GM13977 (cell line): ENCODE measurements at regions not wholly inside any gene's neighbourhood (a gene's known extent, or its start where the extent isn't known, plus 50 kb on each side); places are given as distances from the start of the nearest gene placed in this dataset.
"Not testable (repeated sequence)": the region's sequence is repeated elsewhere in the genome, so short reads cannot be mapped to it uniquely, and the experiment has no call there.

ENCODE experiments used
- DNase-seq: peaks from one replicate; pipeline ENCODE4 v3.0.0; 2012; ENCODE audit warnings: low spot score
- in situ Hi-C: fragments of 300-500 bp; cut with MboI; formaldehyde crosslinking; loops from one replicate; pipeline ENCODE4 v1.12.0; 2022; ENCODE audit warnings: low sequenced_read_pairs, low pct_unique_long_range_greater_than_20kb, mixed read lengths, inconsistent platforms; ENCODE audit not compliant: unreplicated experiment
- TF ChIP-seq, protein P1 (sequence below): IDR thresholded peaks from 2 replicates; pipeline ENCODE4 v1.5.1; 2012; ENCODE audit warnings: mild to moderate bottlenecking, control low read depth; ENCODE audit not compliant: insufficient read depth; ENCODE audit errors: extremely low read depth, missing control alignments

DNA sequence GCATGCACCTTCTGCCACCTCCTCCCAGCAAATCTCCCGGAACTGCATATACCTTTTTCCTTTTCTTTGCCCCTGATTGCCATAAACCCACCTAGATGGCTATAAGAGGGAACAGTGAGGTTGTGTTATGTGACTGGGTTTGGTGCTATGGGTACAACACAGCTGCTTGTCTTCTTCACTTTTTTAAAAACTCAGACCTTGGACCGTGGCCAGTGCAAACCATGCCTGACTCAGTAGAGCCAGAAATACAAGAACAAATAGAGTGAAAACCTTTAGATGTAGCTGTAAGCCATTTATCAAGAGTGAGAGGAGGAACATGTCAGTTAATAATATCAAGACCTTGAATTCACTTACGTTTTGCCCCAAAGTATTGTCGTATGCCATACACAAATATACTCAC is 267.4 kb upstream of the CHAC2 start:
- DNase-seq: no peak
- in situ Hi-C loops: no loop called here
- TF ChIP-seq, protein P1, sequence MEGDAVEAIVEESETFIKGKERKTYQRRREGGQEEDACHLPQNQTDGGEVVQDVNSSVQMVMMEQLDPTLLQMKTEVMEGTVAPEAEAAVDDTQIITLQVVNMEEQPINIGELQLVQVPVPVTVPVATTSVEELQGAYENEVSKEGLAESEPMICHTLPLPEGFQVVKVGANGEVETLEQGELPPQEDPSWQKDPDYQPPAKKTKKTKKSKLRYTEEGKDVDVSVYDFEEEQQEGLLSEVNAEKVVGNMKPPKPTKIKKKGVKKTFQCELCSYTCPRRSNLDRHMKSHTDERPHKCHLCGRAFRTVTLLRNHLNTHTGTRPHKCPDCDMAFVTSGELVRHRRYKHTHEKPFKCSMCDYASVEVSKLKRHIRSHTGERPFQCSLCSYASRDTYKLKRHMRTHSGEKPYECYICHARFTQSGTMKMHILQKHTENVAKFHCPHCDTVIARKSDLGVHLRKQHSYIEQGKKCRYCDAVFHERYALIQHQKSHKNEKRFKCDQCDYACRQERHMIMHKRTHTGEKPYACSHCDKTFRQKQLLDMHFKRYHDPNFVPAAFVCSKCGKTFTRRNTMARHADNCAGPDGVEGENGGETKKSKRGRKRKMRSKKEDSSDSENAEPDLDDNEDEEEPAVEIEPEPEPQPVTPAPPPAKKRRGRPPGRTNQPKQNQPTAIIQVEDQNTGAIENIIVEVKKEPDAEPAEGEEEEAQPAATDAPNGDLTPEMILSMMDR: no peak

DNA sequence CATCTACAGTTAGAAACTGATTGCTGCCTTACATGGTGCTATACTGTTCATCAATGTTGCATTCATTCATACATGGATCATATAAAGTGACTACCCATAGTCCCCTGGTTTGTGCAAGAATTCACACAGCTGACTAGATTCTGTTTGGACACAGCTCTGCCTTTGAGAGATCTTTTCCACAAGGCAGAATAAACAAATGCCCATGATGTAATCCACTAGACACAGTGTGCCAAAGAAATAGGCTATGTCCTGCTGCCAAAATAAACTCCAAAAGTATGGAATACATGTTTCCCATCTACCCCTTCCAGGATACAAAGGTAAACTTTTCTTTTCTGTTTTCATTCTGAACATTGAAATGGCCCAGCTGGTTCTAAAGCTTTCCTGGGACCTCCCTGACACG is 269.4 kb upstream of the CHAC2 start:
- no peak for DNase-seq
- in situ Hi-C loops: no loop called here
- TF ChIP-seq, protein P1: no peak

DNA sequence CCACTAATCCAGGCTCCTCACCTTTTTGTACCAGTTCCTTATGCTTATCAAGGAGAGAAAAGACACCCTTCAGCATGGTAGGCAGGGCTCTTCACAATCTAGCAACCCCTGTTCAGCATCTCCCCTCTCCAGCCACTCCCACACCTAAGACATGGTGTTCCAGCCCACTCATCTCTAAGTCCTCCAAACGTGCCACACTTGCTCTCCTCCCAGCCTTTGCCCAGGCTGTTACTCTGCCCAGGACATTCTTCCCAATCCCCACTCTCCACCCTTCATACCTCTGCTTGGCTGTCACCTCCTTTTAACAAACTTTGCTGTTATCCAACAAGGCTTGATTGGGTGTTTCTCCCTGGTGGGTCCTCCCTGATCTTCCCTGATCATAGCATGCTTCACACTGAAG is 270.6 kb upstream of the CHAC2 start:
- TF ChIP-seq, protein P1: no peak
- in situ Hi-C loops: no loop called here
- DNase-seq: no peak

DNA sequence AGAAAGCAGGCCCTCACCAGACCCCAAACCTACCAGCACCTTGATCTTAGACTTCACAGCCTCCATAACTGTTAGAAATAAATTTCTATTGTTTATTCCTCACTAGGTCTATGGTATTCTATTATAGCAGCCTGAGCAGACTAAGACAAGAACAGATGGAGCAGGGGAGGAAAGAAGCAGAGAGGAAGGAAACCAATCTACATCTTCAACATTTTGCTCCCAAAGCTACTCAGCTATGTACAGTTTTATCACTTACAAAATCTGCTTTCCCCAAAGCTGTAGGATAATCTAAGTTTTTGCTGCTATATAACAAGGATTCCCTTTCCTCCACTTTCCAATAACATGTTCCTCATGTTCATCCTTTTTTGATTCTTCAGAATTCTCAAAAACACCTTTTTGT is 274.4 kb upstream of the CHAC2 start:
- no peak for DNase-seq
- TF ChIP-seq, protein P1: no peak
- in situ Hi-C loops: no loop called here

DNA sequence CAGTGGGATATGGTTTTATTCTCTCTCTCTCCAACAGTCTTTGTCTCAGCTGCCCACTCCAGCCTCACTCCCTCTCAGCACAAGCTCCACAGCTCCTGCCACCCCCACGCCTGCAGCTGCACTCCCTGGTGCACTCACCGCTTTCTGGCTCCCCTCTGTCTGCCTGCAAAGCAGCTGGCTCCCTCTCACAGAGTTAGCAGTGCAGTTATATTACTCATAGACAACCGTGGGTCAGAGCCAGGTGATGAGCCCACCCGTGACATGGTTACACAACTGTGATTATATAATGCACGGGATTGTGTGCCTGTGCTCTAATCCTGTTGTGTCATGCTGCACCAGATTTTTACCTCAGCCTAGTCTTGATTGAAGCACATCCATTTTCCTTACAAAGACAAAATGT is 276.9 kb upstream of the CHAC2 start:
- no peak for DNase-seq
- in situ Hi-C loops: no loop called here
- TF ChIP-seq, protein P1: no peak

DNA sequence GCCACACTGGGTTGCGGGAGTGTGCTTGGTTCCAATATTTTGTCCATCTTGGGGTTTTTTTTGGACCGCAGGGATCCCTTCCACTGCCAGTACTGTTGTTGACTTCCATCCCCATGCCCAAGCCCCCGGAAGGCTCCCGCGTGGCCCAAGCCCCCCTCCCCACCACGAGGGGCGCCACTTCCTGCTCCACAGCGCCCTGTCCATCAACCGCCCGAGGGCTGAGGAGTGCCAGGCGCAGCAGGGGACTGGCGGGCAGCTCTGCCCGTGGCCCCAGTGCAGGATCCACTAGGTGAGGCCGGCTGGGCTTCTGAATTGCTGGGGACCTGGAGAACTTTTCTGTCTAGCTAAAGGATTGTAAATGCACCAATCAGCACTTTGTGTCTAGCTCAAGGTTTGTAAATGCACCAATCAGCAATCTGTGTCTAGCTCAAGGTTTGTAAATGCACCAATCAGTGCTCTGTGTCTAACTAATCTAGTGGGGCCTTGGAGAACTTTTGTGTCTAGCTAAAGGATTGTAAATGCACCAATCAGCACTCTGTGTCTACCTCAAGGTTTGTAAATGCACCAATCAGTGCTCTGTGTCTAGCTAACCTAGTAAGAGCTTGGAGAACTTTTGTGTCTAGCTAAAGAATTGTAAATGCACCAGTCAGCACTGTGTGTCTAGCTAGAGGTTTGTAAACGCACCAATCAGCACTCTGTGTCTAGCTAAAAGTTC is 281.3 kb upstream of the CHAC2 start:
- DNase-seq, in situ Hi-C loops: not testable (repeated sequence)

DNA sequence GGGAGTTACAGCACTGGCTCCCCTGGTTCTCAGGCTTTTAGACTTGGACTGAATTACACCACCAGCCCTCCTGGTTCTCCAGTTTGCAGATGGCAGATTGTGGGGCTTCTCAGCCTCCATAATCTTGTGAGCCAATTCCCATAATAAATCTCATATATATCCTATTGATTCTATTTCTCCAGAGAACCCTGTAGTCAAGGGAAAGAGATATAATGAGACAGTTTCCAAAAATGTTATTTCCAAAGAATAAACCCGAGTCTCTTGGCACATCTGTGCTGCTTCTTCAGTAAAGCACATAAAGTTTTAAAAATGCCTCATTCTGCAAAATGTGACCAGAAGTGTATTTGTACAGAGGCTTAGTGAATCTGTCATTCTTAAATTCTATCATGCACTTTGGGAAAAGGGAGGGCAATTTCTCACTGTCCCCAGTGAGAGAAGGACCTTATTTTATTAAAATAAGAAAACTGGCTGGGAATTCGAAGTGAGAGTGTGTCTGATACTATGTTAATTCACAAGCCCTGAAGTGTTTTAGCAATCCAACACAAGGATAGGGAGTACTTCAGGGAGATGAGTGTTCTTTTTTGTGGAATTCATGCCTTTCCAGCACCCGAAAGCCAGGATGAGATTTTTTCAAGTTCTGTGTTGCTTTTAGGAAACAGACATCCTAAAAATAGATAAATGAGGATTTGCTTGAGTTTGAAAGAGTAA is 282.4 kb upstream of the CHAC2 start:
- in situ Hi-C loops: no loop called here
- TF ChIP-seq, protein P1: no peak
- no peak for DNase-seq
